GM12878 (cell line): ENCODE measurements at regions not wholly inside any gene's neighbourhood (a gene's known extent, or its start where the extent isn't known, plus 50 kb on each side); places are given as distances from the start of the nearest gene placed in this dataset.

Experiments used
- ATAC-seq: fragments of 200-7000 bp; cut with Tn5 transposase; 3 replicates; pipeline ENCODE4 v1.9.1; 2020; ENCODE audit warnings: mild to moderate bottlenecking, moderate library complexity
- BruUV-seq: library from RNA; stranded (reverse); fragments of 400-500 nt; replicated peaks from 2 replicates; lab custom pipeline; 2021; lab: Mats Ljungman, UMichigan
- CTCF ChIA-PET: fragments of 300-600 bp; sonication (Branson Sonifier 250); formaldehyde crosslinking; extraction: SDS; loops from one replicate; lab custom pipeline; 2021; ENCODE audit warnings: inconsistent platforms; lab: Yijun Ruan, JAX
- POLR2A ChIA-PET: fragments of 350-600 bp; formaldehyde crosslinking; extraction: SDS; loops from one replicate; lab custom pipeline; 2021; ENCODE audit warnings: inconsistent platforms; lab: Charles Lee
- RAD21 ChIA-PET: fragments of 300-600 bp; sonication (Branson Sonifier 250); formaldehyde crosslinking; loops from one replicate; lab custom pipeline; 2023; ENCODE audit warnings: antibody characterized with exemption; ENCODE audit not compliant: unreplicated experiment; lab: Charles Lee
- SMC1A ChIA-PET: fragments of 300-600 bp; sonication (Branson Sonifier 250); formaldehyde crosslinking; loops from one replicate; lab custom pipeline; 2023; ENCODE audit not compliant: unreplicated experiment, uncharacterized antibody; lab: Charles Lee
- DNase-seq: peaks from one replicate; pipeline ENCODE4 v3.0.0-alpha.2; 2011; ENCODE audit warnings: low read depth, low spot score
- FAIRE-seq: peaks from 3 replicates; lab custom pipeline; 2011; peaks lifted over from hg19 to GRCh38; lab: Jason Lieb, UNC
- H2AFZ ChIP-seq: 2 replicates; pipeline ENCODE4 v1.6.0; 2011; ENCODE audit warnings: low read depth, low read length, control low read depth; ENCODE audit not compliant: control insufficient read depth
- H3K27ac ChIP-seq: 2 replicates; pipeline ENCODE4 v1.5.1; 2011; ENCODE audit warnings: control low read depth; ENCODE audit not compliant: control insufficient read depth, insufficient read depth
- H3K27me3 ChIP-seq, 2 experiments: replicated peaks in 1 of 2; 2 replicates each; pipeline versions ENCODE4 v1.6.0 to v1.6.1; 2011; ENCODE audit warnings: low read length in 1 of 2; ENCODE audit not compliant: control insufficient read depth in 2 of 2, insufficient read depth in 2 of 2
- H3K36me3 ChIP-seq, 2 experiments: 2 replicates each; pipeline ENCODE4 v1.5.1; 2011; ENCODE audit warnings: low read length in 1 of 2; ENCODE audit not compliant: control insufficient read depth in 2 of 2, insufficient read depth in 2 of 2
- H3K4me1 ChIP-seq: 2 replicates; pipeline ENCODE4 v1.6.1; 2011; ENCODE audit warnings: mild to moderate bottlenecking, low read length, moderate library complexity, mixed read lengths; ENCODE audit not compliant: control insufficient read depth, insufficient read depth
- H3K4me2 ChIP-seq: 2 replicates; pipeline ENCODE4 v1.6.0; 2011; ENCODE audit warnings: control low read depth; ENCODE audit not compliant: control insufficient read depth, insufficient read depth
- H3K4me3 ChIP-seq: fragments of 200-600 bp; sonication (generic); 2 replicates; pipeline ENCODE4 v1.5.1; 2016
- H3K79me2 ChIP-seq: 2 replicates; pipeline ENCODE4 v1.6.0; 2011; ENCODE audit warnings: low read length; ENCODE audit not compliant: control insufficient read depth, insufficient read depth
- H3K9ac ChIP-seq: 2 replicates; pipeline ENCODE4 v1.8.0; 2011; ENCODE audit warnings: low read length, control low read depth, mixed read lengths; ENCODE audit not compliant: control insufficient read depth, insufficient read depth
- H3K9me3 ChIP-seq: replicated peaks from 3 replicates; pipeline ENCODE4 v1.5.1; 2011; ENCODE audit warnings: mild to moderate bottlenecking, low read length; ENCODE audit not compliant: control insufficient read depth, insufficient read depth
- H4K20me1 ChIP-seq: 2 replicates; pipeline ENCODE4 v1.6.0; 2011; ENCODE audit not compliant: control insufficient read depth, insufficient read depth
- ASH2L ChIP-seq: fragments of 300-600, 200-600 bp; sonication (generic); IDR thresholded peaks from 2 replicates; pipeline ENCODE4 v1.6.1; 2017; ENCODE audit warnings: low read depth, mild to moderate bottlenecking, borderline replicate concordance
- CBX3 ChIP-seq: fragments of 200-600 bp; sonication (generic); IDR thresholded peaks from 2 replicates; pipeline ENCODE4 v1.6.1; 2016; ENCODE audit warnings: low read depth, borderline replicate concordance
- CEBPZ ChIP-seq: fragments of 150-350 bp; IDR thresholded peaks from 2 replicates; pipeline ENCODE4 v1.6.1; 2016; ENCODE audit warnings: low read depth, low read length
- ESRRA ChIP-seq: IDR thresholded peaks from 2 replicates; pipeline ENCODE4 v1.6.1; 2012; ENCODE audit warnings: mild to moderate bottlenecking, low read length, improper control_type of control experiment
- HCFC1 ChIP-seq: fragments of 150-350 bp; IDR thresholded peaks from 2 replicates; pipeline ENCODE4 v1.6.1; 2014; ENCODE audit warnings: low read length
- MAX ChIP-seq: IDR thresholded peaks from 2 replicates; pipeline ENCODE4 v1.6.1; 2012; ENCODE audit warnings: low read depth, low read length, improper control_type of control experiment
- NR2F1 ChIP-seq: fragments of 450-650 bp; conservative IDR thresholded peaks from 2 replicates; pipeline ENCODE4 v1.6.1; 2017; ENCODE audit warnings: mild to moderate bottlenecking
- PBX3 ChIP-seq: IDR thresholded peaks from 2 replicates; pipeline ENCODE4 v1.6.1; 2011; ENCODE audit warnings: mild to moderate bottlenecking, low read depth, low read length, moderate library complexity; ENCODE audit not compliant: insufficient replicate concordance
- POLR2A ChIP-seq: IDR thresholded peaks from 2 replicates; pipeline ENCODE4 v1.6.1; 2011; ENCODE audit warnings: low read depth, mild to moderate bottlenecking, low read length
- RCOR1 ChIP-seq: conservative IDR thresholded peaks from 2 replicates; pipeline ENCODE4 v1.6.1; 2012; ENCODE audit warnings: low read depth, low read length, improper control_type of control experiment
- SMAD5 ChIP-seq: IDR thresholded peaks from 2 replicates; pipeline ENCODE4 v1.6.1; 2016; ENCODE audit warnings: antibody characterized with exemption, low read depth
- TBL1XR1 ChIP-seq: IDR thresholded peaks from 2 replicates; pipeline ENCODE4 v1.6.1; 2012; ENCODE audit warnings: low read depth, low read length, improper control_type of control experiment
- WGBS: methylation state at CpG from one replicate; pipeline ENCODE4 v1.1.6; 2016; ENCODE audit warnings: low lambda C conversion rate; ENCODE audit not compliant: insufficient replicate concordance, insufficient coverage; ENCODE audit errors: missing lambda C conversion rate; 5-methylcytosine and 5-hydroxymethylcytosine counted together
- in situ Hi-C: fragments of 300-500 bp; cut with MboI; formaldehyde crosslinking; loops from 9 replicates; pipeline ENCODE4 v1.14.3; 2018; ENCODE audit warnings: mixed read lengths
- intact Hi-C: fragments of 100-400 bp; cut with micrococcal nuclease; formaldehyde crosslinking; loops from one replicate; pipeline ENCODE4 v1.14.2; 2022; ENCODE audit not compliant: unreplicated experiment
- TF ChIP-seq, protein P1 (sequence below): IDR thresholded peaks from 2 replicates; pipeline ENCODE4 v1.6.1; 2011; ENCODE audit warnings: borderline replicate concordance, low read depth, mild to moderate bottlenecking, moderate library complexity, mixed read lengths, low read length; ENCODE audit not compliant: insufficient read depth; ENCODE audit errors: extremely low read length

- no peaks in the 10 kb centered on the region; a peak in 1 of 4 replicates for H3K27me3 ChIP-seq
- H3K79me2 ChIP-seq: no peaks in the 10 kb centered on the region
- H3K9me3 ChIP-seq: no peaks in the 10 kb centered on the region; the same call in 2 of the 3 replicates
- in situ Hi-C loops (no loop called here), intact Hi-C loops (no loop called here)
- RAD21 ChIA-PET: interaction anchor here (0.7 kb wide), 1 partner anchor 266 kb away, joined by 3 read pairs; no protein-coding TSS in a partner anchor
- no TSS peak for BruUV-seq
- DNase-seq (no peak), ATAC-seq (no peak), FAIRE-seq (no peak)
- no peaks in the 10 kb centered on the region for H4K20me1 ChIP-seq
- no peak overlapping the region for H3K4me3 ChIP-seq
- no peak overlapping the region for H3K4me2 ChIP-seq
- SMC1A ChIA-PET: no interaction called here
- CTCF ChIA-PET: no interaction called here
- no peaks in the 10 kb centered on the region for H3K36me3 ChIP-seq
- H3K4me1 ChIP-seq: no peaks in the 10 kb centered on the region
- no peak overlapping the region for H3K9ac ChIP-seq
- H3K27ac ChIP-seq: no peak overlapping the region
- no peak for TF ChIP-seq TBL1XR1
- TF ChIP-seq PBX3: no peak
- TF ChIP-seq SMAD5: no peak
- TF ChIP-seq MAX: no peak
- TF ChIP-seq, protein P1, sequence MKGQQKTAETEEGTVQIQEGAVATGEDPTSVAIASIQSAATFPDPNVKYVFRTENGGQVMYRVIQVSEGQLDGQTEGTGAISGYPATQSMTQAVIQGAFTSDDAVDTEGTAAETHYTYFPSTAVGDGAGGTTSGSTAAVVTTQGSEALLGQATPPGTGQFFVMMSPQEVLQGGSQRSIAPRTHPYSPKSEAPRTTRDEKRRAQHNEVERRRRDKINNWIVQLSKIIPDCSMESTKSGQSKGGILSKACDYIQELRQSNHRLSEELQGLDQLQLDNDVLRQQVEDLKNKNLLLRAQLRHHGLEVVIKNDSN: no peak
- TF ChIP-seq ESRRA: no peak
- TF ChIP-seq CEBPZ: no peak
- TF ChIP-seq HCFC1: no peak
- no peak for TF ChIP-seq RCOR1
- no peak for TF ChIP-seq CBX3
- TF ChIP-seq NR2F1: no peak
- no peak for TF ChIP-seq ASH2L
- no peak for TF ChIP-seq POLR2A
- 54% methylated on average over 4 of the region's 4 CpGs for WGBS
- POLR2A ChIA-PET: no interaction called here
- no peak overlapping the region for H2AFZ ChIP-seq
Measured at GRCh38 chr13:50202485-50202884, 187.2 kb downstream of the KCNRG start.
